ENCODE measurements at regions not wholly inside any gene's neighbourhood (a gene's known extent, or its start where the extent isn't known, plus 50 kb on each side); places are given as distances from the start of the nearest gene placed in this dataset.

- H3K36me3 ChIP-seq, result no peaks in the 10 kb centered on the region
- peak overlapping the region in 1 of 11 experiments; percentile 23; a peak in 1 of 22 replicates for H3K4me2 ChIP-seq
- no peak overlapping the region for H3K4me3 ChIP-seq
- H4K20me1 ChIP-seq, result no peaks in the 10 kb centered on the region
- H3K9ac ChIP-seq, result no peak overlapping the region
- no peak for TF ChIP-seq Cebpa-rat (IDR thresholded peaks at IDR 0.05)
- H3K27me3 ChIP-seq, result no peaks in the 10 kb centered on the region
- no peak overlapping the region for H3K27ac ChIP-seq
- H3K9me3 ChIP-seq (replicated peaks in 1 of 11), result peaks cover under 1 to 9% (median under 1%) of the 10 kb centered on the region in 11 experiments; a peak in 13 of 22 replicates
- peaks cover 0 to 10% (median 0%) of the 10 kb centered on the region in 10 experiments; a peak in 1 of 20 replicates for H3K4me1 ChIP-seq
Observed at GRCh38 chr17:36875698-36876293, 61.5 kb upstream of the LHX1 start.

DNA sequence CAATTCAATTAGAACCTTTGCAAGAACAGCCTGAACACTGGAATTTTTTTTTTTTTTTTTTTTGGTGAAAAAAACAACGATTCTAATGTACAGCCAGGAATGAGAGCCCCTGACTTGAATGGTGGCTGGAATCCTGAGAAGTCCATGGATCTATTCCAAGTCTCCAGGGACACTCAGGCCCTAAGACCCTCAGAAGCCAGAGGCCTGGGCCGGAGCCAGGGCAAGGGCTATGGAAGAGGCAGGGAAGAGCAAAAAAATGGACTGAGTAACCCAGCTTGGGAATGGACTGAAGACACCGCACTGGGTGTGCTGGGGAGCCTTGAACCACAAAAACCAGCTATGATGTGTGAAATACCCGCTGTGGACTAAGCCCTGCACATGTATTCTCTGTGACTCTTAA lies 60.3 kb upstream of the LHX1 start:
- Histone ChIP-seq H3K4me1 (peaks cover 0 to 10% (median 0%) of the 10 kb centered on the region in 10 experiments; a peak in 1 of 20 replicates), H3K4me3 (no peak overlapping the region), H3K27me3 (no peaks in the 10 kb centered on the region), H4K20me1 (no peaks in the 10 kb centered on the region), H3K27ac (no peak overlapping the region), H3K36me3 (no peaks in the 10 kb centered on the region), H3K4me2 (no peak overlapping the region), H3K9me3 (replicated peaks in 1 of 11) (peaks cover 10 to 20% (median 12%) of the 10 kb centered on the region in 11 experiments; a peak in 21 of 22 replicates), H3K9ac (no peak overlapping the region)
- no peak for TF ChIP-seq Cebpa-rat (IDR thresholded peaks at IDR 0.05)

- Histone ChIP-seq H3K4me2 (no peak overlapping the region), H3K9me3 (replicated peaks in 1 of 11) (peaks cover 12 to 24% (median 15%) of the 10 kb centered on the region in 11 experiments; a peak in 21 of 22 replicates), H4K20me1 (no peaks in the 10 kb centered on the region), H3K27ac (no peak overlapping the region), H3K4me3 (no peak overlapping the region), H3K36me3 (no peaks in the 10 kb centered on the region), H3K4me1 (peaks cover 0 to 10% (median 0%) of the 10 kb centered on the region in 10 experiments; a peak in 1 of 20 replicates), H3K27me3 (no peaks in the 10 kb centered on the region), H3K9ac (no peak overlapping the region)
- no peak for TF ChIP-seq Cebpa-rat (IDR thresholded peaks at IDR 0.05)
Observed at GRCh38 chr17:36877771-36878170, 59.5 kb upstream of the LHX1 start.

DNA sequence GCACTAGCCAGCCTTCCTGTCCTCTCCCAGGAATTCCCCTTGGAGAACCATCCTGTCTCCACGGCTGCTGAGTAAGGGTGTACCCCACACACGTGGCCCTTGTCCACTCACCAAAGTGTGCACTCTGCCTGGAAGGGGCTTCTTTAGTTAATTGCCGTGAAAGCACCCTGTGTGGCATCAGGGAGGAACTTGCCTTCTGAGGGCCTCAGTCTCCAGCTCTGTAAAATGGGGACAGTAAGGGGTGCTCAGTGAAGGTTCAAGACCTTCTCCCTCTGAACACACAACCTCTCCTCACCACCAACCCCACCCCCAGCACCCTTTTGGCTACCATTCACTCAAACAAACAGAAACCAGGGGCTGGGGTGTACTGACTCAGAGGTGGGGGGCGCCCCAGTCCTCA lies 59.1 kb upstream of the LHX1 start:
- Histone ChIP-seq H3K4me3 (no peak overlapping the region), H3K9ac (no peak overlapping the region), H3K27ac (no peak overlapping the region), H3K4me2 (no peak overlapping the region), H3K27me3 (no peaks in the 10 kb centered on the region), H3K36me3 (no peaks in the 10 kb centered on the region), H4K20me1 (no peaks in the 10 kb centered on the region), H3K4me1 (peaks cover 0 to 10% (median 0%) of the 10 kb centered on the region in 10 experiments; a peak in 1 of 20 replicates), H3K9me3 (replicated peaks in 1 of 11) (peaks cover 12 to 21% (median 15%) of the 10 kb centered on the region in 11 experiments; a peak in 21 of 22 replicates)
- TF ChIP-seq Cebpa-rat (IDR thresholded peaks at IDR 0.05), result no peak

DNA sequence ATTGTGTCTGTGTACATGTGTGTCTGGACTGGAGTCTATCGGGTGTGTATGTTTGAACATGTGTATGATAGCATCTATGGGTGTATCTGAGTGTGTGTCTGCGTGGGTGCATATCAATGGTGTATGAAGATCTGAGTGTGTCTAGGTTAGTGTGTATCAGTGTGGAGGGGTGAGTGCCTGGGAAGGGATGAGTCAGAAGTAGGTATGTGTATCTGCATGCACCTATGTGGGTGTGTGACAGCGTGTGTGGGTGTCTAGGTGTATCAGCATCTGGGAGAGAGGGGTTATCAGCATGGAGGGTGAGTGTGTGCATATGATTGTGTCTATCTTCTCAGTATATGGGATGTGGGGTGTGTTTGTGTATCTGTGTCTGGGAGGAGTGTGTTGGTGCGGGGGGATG lies 58.2 kb upstream of the LHX1 start:
- H3K4me1 ChIP-seq, result peaks cover 0 to 10% (median 0%) of the 10 kb centered on the region in 10 experiments; a peak in 1 of 20 replicates
- no peaks in the 10 kb centered on the region for H4K20me1 ChIP-seq
- H3K9ac ChIP-seq, result no peak overlapping the region
- no peak overlapping the region for H3K27ac ChIP-seq
- H3K4me2 ChIP-seq, result no peak overlapping the region
- no peak overlapping the region for H3K4me3 ChIP-seq
- no peak for TF ChIP-seq Cebpa-rat (IDR thresholded peaks at IDR 0.05)
- 0 out of 22 replicates have a peak, but pooled peaks cover 0 to under 1% (median 0%) of the 10 kb centered on the region in 11 experiments for H3K27me3 ChIP-seq
- H3K36me3 ChIP-seq, result no peaks in the 10 kb centered on the region
- peaks cover 12 to 21% (median 15%) of the 10 kb centered on the region in 11 experiments; a peak in 21 of 22 replicates for H3K9me3 ChIP-seq (replicated peaks in 1 of 11)

GRCh38 chr17:36879624-36880131 lies 57.6 kb upstream of the LHX1 start:
- peaks cover 0 to 7% (median 4%) of the 10 kb centered on the region in 11 experiments; a peak in 15 of 22 replicates for H3K27me3 ChIP-seq
- H3K9ac ChIP-seq, result no peak overlapping the region
- no peaks in the 10 kb centered on the region for H3K36me3 ChIP-seq
- no peaks in the 10 kb centered on the region for H4K20me1 ChIP-seq
- no peak overlapping the region for H3K4me3 ChIP-seq
- H3K9me3 ChIP-seq (replicated peaks in 1 of 11), result peaks cover 12 to 21% (median 15%) of the 10 kb centered on the region in 11 experiments; a peak in 21 of 22 replicates
- H3K4me1 ChIP-seq, result peaks cover 0 to 10% (median 4%) of the 10 kb centered on the region in 10 experiments; a peak in 11 of 20 replicates
- TF ChIP-seq Cebpa-rat (IDR thresholded peaks at IDR 0.05), result no peak
- H3K4me2 ChIP-seq, result no peak overlapping the region
- no peak overlapping the region for H3K27ac ChIP-seq

GRCh38 chr17:36880268-36880905 lies 56.9 kb upstream of the LHX1 start:
- Histone ChIP-seq H3K27me3 (peaks cover 0 to 14% (median 12%) of the 10 kb centered on the region in 11 experiments; a peak in 17 of 22 replicates), H3K4me1 (peaks cover 0 to 11% (median 8%) of the 10 kb centered on the region in 10 experiments; a peak in 12 of 20 replicates), H3K4me2 (no peak overlapping the region), H3K27ac (no peak overlapping the region), H3K36me3 (no peaks in the 10 kb centered on the region), H3K9ac (no peak overlapping the region), H3K4me3 (no peak overlapping the region), H4K20me1 (no peaks in the 10 kb centered on the region), H3K9me3 (replicated peaks in 1 of 11) (peaks cover 12 to 21% (median 15%) of the 10 kb centered on the region in 11 experiments; a peak in 21 of 22 replicates)
- TF ChIP-seq Cebpa-rat (IDR thresholded peaks at IDR 0.05), result no peak

- Histone ChIP-seq H3K27ac (no peak overlapping the region), H3K27me3 (peaks cover 0 to 21% (median 18%) of the 10 kb centered on the region in 11 experiments; a peak in 17 of 22 replicates), H3K9ac (no peak overlapping the region), H3K36me3 (no peaks in the 10 kb centered on the region), H3K4me1 (peaks cover 0 to 20% (median 13%) of the 10 kb centered on the region in 10 experiments; a peak in 14 of 20 replicates), H3K4me2 (no peak overlapping the region), H4K20me1 (no peaks in the 10 kb centered on the region), H3K4me3 (no peak overlapping the region), H3K9me3 (replicated peaks in 1 of 11) (peaks cover 12 to 21% (median 15%) of the 10 kb centered on the region in 11 experiments; a peak in 21 of 22 replicates)
- TF ChIP-seq Cebpa-rat (IDR thresholded peaks at IDR 0.05), result no peak
Observed at GRCh38 chr17:36881323-36881722, 56.0 kb upstream of the LHX1 start.
